ENCODE measurements at regions not wholly inside any gene's neighbourhood (a gene's known extent, or its start where the extent isn't known, plus 50 kb on each side); places are given as distances from the start of the nearest gene placed in this dataset.

DNA sequence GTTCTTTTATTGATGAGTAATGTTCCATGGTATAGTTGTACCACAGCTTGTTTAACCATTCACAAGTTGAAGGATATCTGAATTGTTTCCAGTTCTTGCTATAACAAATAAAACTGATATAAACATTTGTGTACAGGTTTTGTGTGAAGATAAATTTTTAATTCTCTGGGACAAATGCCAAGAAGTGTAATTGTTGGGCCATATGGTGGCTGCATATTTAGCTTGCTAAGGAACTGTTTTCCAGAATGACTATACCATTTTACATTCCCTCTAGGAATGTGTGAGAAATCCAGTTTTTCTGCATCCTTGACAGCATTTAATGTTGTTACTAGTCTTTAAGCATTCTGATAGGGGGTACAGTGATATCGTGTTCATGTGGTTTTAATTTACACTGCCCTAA is 368.5 kb downstream of the KIF2B start:
- POLR2A ChIA-PET, result no interaction called here

More for the DNA sequence above, 368.5 kb downstream of the KIF2B start:
- intact Hi-C loops (cut with micrococcal nuclease), result no loop called here
- no TSS peak for BruUV-seq (replicated peaks)
- Histone ChIP-seq H3K9me3 (ENCODE audit: control insufficient read depth in 1 of 2, insufficient read depth in 1 of 2, low read depth in 1 of 2, low read length in 2 of 2) (peaks cover 46 to 64% of the 10 kb centered on the region in 2 experiments; a peak in 2 of 4 replicates), H3K9ac (ENCODE audit: low read length) (no peak overlapping the region), H4K20me1 (ENCODE audit: insufficient read depth) (no peaks in the 10 kb centered on the region), H3K79me2 (ENCODE audit: insufficient read depth, low read length) (no peaks in the 10 kb centered on the region), H3K36me3 (ENCODE audit: control insufficient read depth in 1 of 2, insufficient read depth in 2 of 2, low read length in 2 of 2) (no peaks in the 10 kb centered on the region), H3K9me2 (ENCODE audit: insufficient read depth) (no peaks in the 10 kb centered on the region), H3K4me3 (replicated peaks in 1 of 2; ENCODE audit: low read depth in 1 of 2, low read length in 2 of 2) (no peak overlapping the region), H3K4me1 (ENCODE audit: control insufficient read depth in 1 of 2, insufficient read depth in 2 of 2, low read length in 2 of 2) (no peaks in the 10 kb centered on the region), H3K4me2 (ENCODE audit: low read length) (no peak overlapping the region), H3K27me3 (ENCODE audit: insufficient read depth, low read length) (no peaks in the 10 kb centered on the region), H2AFZ (ENCODE audit: low read depth, low read length, poor library complexity, severe bottlenecking) (no peak overlapping the region), H3K27ac (ENCODE audit: low read depth, low read length) (no peak overlapping the region)
- CTCF ChIA-PET, result no interaction called here
- no peak for DNase-seq (ENCODE audit: low read depth, low spot score)
- TF ChIP-seq RAD21 (IDR thresholded peaks at IDR 0.05; ENCODE audit: low read depth) (no peak), SRF (IDR thresholded peaks at IDR 0.05; ENCODE audit: low read depth) (no peak), SP1 (IDR thresholded peaks at IDR 0.05; ENCODE audit: low read depth) (no peak), ATF3 (IDR thresholded peaks at IDR 0.05) (no peak), ZBTB33 (IDR thresholded peaks at IDR 0.05; ENCODE audit: extremely low read depth, insufficient replicate concordance, low read length) (no peak), POLR2A (IDR thresholded peaks at IDR 0.05; ENCODE audit: borderline replicate concordance, extremely low read depth, insufficient read depth, insufficient read length) (no peak), EZH2phosphoT487 (IDR thresholded peaks at IDR 0.05; ENCODE audit: borderline replicate concordance) (no peak), CBX3 (IDR thresholded peaks at IDR 0.05; ENCODE audit: low read depth) (no peak), SIN3A (IDR thresholded peaks at IDR 0.05; ENCODE audit: low read depth) (no peak), CTCF (IDR thresholded peaks at IDR 0.05 in 2 of 3, conservative IDR thresholded peaks at IDR 0.05 in 1 of 3; ENCODE audit: borderline replicate concordance in 1 of 3, insufficient read depth in 1 of 3, low read depth in 2 of 3, low read length in 2 of 3) (no peak), FOSL1 (IDR thresholded peaks at IDR 0.05; ENCODE audit: low read depth) (no peak), POLR2AphosphoS5 (IDR thresholded peaks at IDR 0.05; ENCODE audit: low read depth, low read length) (no peak), ZFX (IDR thresholded peaks at IDR 0.05) (no peak)
- TF ChIP-seq, protein P1, sequence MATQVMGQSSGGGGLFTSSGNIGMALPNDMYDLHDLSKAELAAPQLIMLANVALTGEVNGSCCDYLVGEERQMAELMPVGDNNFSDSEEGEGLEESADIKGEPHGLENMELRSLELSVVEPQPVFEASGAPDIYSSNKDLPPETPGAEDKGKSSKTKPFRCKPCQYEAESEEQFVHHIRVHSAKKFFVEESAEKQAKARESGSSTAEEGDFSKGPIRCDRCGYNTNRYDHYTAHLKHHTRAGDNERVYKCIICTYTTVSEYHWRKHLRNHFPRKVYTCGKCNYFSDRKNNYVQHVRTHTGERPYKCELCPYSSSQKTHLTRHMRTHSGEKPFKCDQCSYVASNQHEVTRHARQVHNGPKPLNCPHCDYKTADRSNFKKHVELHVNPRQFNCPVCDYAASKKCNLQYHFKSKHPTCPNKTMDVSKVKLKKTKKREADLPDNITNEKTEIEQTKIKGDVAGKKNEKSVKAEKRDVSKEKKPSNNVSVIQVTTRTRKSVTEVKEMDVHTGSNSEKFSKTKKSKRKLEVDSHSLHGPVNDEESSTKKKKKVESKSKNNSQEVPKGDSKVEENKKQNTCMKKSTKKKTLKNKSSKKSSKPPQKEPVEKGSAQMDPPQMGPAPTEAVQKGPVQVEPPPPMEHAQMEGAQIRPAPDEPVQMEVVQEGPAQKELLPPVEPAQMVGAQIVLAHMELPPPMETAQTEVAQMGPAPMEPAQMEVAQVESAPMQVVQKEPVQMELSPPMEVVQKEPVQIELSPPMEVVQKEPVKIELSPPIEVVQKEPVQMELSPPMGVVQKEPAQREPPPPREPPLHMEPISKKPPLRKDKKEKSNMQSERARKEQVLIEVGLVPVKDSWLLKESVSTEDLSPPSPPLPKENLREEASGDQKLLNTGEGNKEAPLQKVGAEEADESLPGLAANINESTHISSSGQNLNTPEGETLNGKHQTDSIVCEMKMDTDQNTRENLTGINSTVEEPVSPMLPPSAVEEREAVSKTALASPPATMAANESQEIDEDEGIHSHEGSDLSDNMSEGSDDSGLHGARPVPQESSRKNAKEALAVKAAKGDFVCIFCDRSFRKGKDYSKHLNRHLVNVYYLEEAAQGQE (IDR thresholded peaks at IDR 0.05; ENCODE audit: low read depth), result no peak
- no peak for ATAC-seq
- RAD21 ChIA-PET (ENCODE audit: low non-redundant PET in 1 of 2, low total read pairs in 2 of 2, uncharacterized antibody in 2 of 2, unreplicated experiment in 2 of 2), result no interaction called here
